WTC11 (cell line): ENCODE measurements at regions not wholly inside any gene's neighbourhood (a gene's known extent, or its start where the extent isn't known, plus 50 kb on each side); places are given as distances from the start of the nearest gene placed in this dataset.

Experiments used
- ATAC-seq: fragments of 200-7000 bp; cut with Tn5 transposase; 2 replicates; pipeline ENCODE4 v1.10.0; 2021; ENCODE audit warnings: mild to moderate bottlenecking, moderate library complexity
- CTCF ChIA-PET: fragments of 300-600 bp; sonication (Branson Sonifier 250); formaldehyde crosslinking; loops from one replicate; lab custom pipeline; 2021; ENCODE audit warnings: antibody characterized with exemption; lab: Charles Lee
- POLR2A ChIA-PET: fragments of 350-600 bp; sonication (Branson Sonifier 250); formaldehyde crosslinking; loops from one replicate; lab custom pipeline; 2021; ENCODE audit warnings: antibody characterized with exemption; lab: Charles Lee
- DNase-seq: peaks from one replicate; pipeline ENCODE4 v3.0.0; 2021; ENCODE audit warnings: low spot score
- H3K27ac Mint-ChIP-seq: 2 replicates; pipeline ENCODE4 v1.8.0; 2021; ENCODE audit warnings: mixed read lengths
- H3K27me3 Mint-ChIP-seq: 2 replicates; pipeline ENCODE4 v1.8.0; 2021; ENCODE audit warnings: low read depth, mild to moderate bottlenecking, moderate library complexity, mixed read lengths
- H3K36me3 Mint-ChIP-seq: 2 replicates; pipeline ENCODE4 v1.8.0; 2021; ENCODE audit warnings: mixed read lengths
- H3K4me1 Mint-ChIP-seq: 2 replicates; pipeline ENCODE4 v1.8.0; 2022; ENCODE audit warnings: mixed read lengths
- H3K4me3 Mint-ChIP-seq: 2 replicates; pipeline ENCODE4 v1.8.0; 2021; ENCODE audit warnings: mild to moderate bottlenecking, moderate library complexity, mixed read lengths
- H3K9me3 Mint-ChIP-seq: 2 replicates; pipeline ENCODE4 v1.8.0; 2021; ENCODE audit warnings: mixed read lengths
- ELF4 ChIP-seq: sonication (generic); formaldehyde crosslinking; IDR thresholded peaks from 2 replicates; pipeline ENCODE4 v1.8.1; 2022; ENCODE audit warnings: low read depth, mild to moderate bottlenecking, moderate library complexity, missing genetic modification reagents
- FOXK1 ChIP-seq: sonication (generic); formaldehyde crosslinking; IDR thresholded peaks from 2 replicates; pipeline ENCODE4 v1.8.0; 2022; ENCODE audit warnings: mild to moderate bottlenecking, moderate library complexity, missing genetic modification reagents
- GABPB1 ChIP-seq: sonication (generic); formaldehyde crosslinking; IDR thresholded peaks from 2 replicates; pipeline ENCODE4 v1.8.1; 2023; ENCODE audit warnings: mild to moderate bottlenecking, missing genetic modification reagents
- GTF2I ChIP-seq: fragments of 250-450 bp; sonication (Bioruptor Pico); conservative IDR thresholded peaks from 2 replicates; pipeline ENCODE4 v1.4.0; 2021; ENCODE audit warnings: mild to moderate bottlenecking
- MYBL2 ChIP-seq: sonication (generic); formaldehyde crosslinking; IDR thresholded peaks from 2 replicates; pipeline ENCODE4 v1.8.1; 2023; ENCODE audit warnings: mild to moderate bottlenecking, moderate library complexity, missing genetic modification reagents
- OVOL2 ChIP-seq: fragments of 250-450 bp; sonication (Bioruptor Pico); IDR thresholded peaks from 2 replicates; pipeline ENCODE4 v1.9.0; 2021; ENCODE audit warnings: mild to moderate bottlenecking, borderline replicate concordance
- PREB ChIP-seq: sonication (generic); formaldehyde crosslinking; IDR thresholded peaks from 2 replicates; pipeline ENCODE4 v1.8.1; 2022; ENCODE audit warnings: mild to moderate bottlenecking, missing genetic modification reagents, moderate library complexity, borderline replicate concordance
- RELA ChIP-seq: sonication (generic); formaldehyde crosslinking; IDR thresholded peaks from 2 replicates; pipeline ENCODE4 v1.8.1; 2022; ENCODE audit warnings: missing genetic modification reagents, mild to moderate bottlenecking, borderline replicate concordance
- SMAD4 ChIP-seq: sonication (generic); formaldehyde crosslinking; IDR thresholded peaks from 2 replicates; pipeline ENCODE4 v1.8.0; 2022; ENCODE audit warnings: mild to moderate bottlenecking, missing genetic modification reagents
- STAT6 ChIP-seq: sonication (generic); formaldehyde crosslinking; conservative IDR thresholded peaks from 2 replicates; pipeline ENCODE4 v1.8.1; 2023; ENCODE audit warnings: mild to moderate bottlenecking, low read depth, missing genetic modification reagents, moderate library complexity
- TP53 ChIP-seq: sonication (generic); formaldehyde crosslinking; IDR thresholded peaks from 2 replicates; pipeline ENCODE4 v1.8.1; 2023; ENCODE audit warnings: mild to moderate bottlenecking, missing genetic modification reagents
- ZBTB43 ChIP-seq: sonication (generic); formaldehyde crosslinking; IDR thresholded peaks from 2 replicates; pipeline ENCODE4 v1.8.1; 2023; ENCODE audit warnings: mild to moderate bottlenecking, missing genetic modification reagents
- ZNF121 ChIP-seq: sonication (generic); formaldehyde crosslinking; IDR thresholded peaks from 2 replicates; pipeline ENCODE4 v1.8.0; 2023; ENCODE audit warnings: missing genetic modification reagents
- ZNF219 ChIP-seq: sonication (generic); formaldehyde crosslinking; IDR thresholded peaks from 2 replicates; pipeline ENCODE4 v1.8.0; 2023; ENCODE audit warnings: missing genetic modification reagents, mild to moderate bottlenecking, borderline replicate concordance
- ZNF396 ChIP-seq: fragments of 250-450 bp; sonication (Bioruptor Pico); IDR thresholded peaks from 2 replicates; pipeline ENCODE4 v1.8.0; 2021; ENCODE audit warnings: mild to moderate bottlenecking, moderate library complexity, borderline replicate concordance
- TF ChIP-seq, protein P1 (sequence below): sonication (generic); formaldehyde crosslinking; IDR thresholded peaks from 2 replicates; pipeline ENCODE4 v1.8.1; 2023; ENCODE audit warnings: mild to moderate bottlenecking, missing genetic modification reagents, borderline replicate concordance
- TF ChIP-seq, protein P2 (sequence below): sonication (generic); formaldehyde crosslinking; IDR thresholded peaks from 2 replicates; pipeline ENCODE4 v1.8.0; 2022; ENCODE audit warnings: missing genetic modification reagents

DNA sequence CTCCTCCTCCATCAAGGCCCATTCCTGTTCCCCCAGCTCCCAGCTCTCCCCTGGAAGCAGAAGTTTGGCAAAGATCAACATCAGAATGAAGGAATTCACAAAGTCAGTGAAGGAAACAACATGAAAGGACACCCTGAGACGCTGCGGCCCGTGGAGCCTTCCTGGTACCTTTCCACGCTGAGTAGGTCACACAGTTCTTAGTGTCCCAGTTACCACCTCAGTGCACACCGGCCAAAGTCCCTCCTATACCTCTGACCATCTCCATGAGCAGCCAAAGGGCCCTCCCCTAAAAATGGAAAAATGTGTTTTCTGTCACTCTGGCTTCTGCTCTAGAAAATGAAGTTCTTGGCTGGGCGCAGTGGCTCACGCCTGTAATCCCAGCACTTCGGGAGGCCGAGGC lies 191.6 kb upstream of the AGAP1 start:
- Mint-ChIP-seq H3K36me3 (peaks cover 4% of the 10 kb centered on the region; the same call in 1 of the 2 replicates), H3K4me3 (no peak overlapping the region), H3K27ac (no peak overlapping the region), H3K27me3 (peaks cover 3% of the 10 kb centered on the region; the same call in 1 of the 2 replicates), H3K9me3 (peaks cover 14% of the 10 kb centered on the region), H3K4me1 (peaks cover 5% of the 10 kb centered on the region; the same call in 1 of the 2 replicates)
- no peak for DNase-seq
- CTCF ChIA-PET = no interaction called here
- POLR2A ChIA-PET = interaction anchor here (0.7 kb wide), 1 partner anchor 79 kb away, joined by 3 read pairs; no protein-coding TSS in a partner anchor
- TF ChIP-seq, protein P1, sequence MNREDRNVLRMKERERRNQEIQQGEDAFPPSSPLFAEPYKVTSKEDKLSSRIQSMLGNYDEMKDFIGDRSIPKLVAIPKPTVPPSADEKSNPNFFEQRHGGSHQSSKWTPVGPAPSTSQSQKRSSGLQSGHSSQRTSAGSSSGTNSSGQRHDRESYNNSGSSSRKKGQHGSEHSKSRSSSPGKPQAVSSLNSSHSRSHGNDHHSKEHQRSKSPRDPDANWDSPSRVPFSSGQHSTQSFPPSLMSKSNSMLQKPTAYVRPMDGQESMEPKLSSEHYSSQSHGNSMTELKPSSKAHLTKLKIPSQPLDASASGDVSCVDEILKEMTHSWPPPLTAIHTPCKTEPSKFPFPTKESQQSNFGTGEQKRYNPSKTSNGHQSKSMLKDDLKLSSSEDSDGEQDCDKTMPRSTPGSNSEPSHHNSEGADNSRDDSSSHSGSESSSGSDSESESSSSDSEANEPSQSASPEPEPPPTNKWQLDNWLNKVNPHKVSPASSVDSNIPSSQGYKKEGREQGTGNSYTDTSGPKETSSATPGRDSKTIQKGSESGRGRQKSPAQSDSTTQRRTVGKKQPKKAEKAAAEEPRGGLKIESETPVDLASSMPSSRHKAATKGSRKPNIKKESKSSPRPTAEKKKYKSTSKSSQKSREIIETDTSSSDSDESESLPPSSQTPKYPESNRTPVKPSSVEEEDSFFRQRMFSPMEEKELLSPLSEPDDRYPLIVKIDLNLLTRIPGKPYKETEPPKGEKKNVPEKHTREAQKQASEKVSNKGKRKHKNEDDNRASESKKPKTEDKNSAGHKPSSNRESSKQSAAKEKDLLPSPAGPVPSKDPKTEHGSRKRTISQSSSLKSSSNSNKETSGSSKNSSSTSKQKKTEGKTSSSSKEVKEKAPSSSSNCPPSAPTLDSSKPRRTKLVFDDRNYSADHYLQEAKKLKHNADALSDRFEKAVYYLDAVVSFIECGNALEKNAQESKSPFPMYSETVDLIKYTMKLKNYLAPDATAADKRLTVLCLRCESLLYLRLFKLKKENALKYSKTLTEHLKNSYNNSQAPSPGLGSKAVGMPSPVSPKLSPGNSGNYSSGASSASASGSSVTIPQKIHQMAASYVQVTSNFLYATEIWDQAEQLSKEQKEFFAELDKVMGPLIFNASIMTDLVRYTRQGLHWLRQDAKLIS = no peak
- TF ChIP-seq OVOL2 (CRISPR knock-in tag) (no peak), ZNF396 (no peak), STAT6 (CRISPR knock-in tag) (no peak), FOXK1 (CRISPR knock-in tag) (no peak), TP53 (CRISPR knock-in tag) (no peak), GTF2I (CRISPR knock-in tag) (no peak), GABPB1 (CRISPR knock-in tag) (no peak), MYBL2 (CRISPR knock-in tag) (no peak), SMAD4 (CRISPR knock-in tag) (no peak), ZNF219 (no peak), RELA (CRISPR knock-in tag) (no peak), ELF4 (CRISPR knock-in tag) (no peak), ZNF121 (no peak), PREB (CRISPR knock-in tag) (no peak)
- TF ChIP-seq, all 79 proteins: peak for 0
- no peak for ATAC-seq

GRCh38 chr2:235303499-235304291 lies 190.1 kb upstream of the AGAP1 start:
- Mint-ChIP-seq H3K9me3 (peaks cover 7% of the 10 kb centered on the region; the same call in 1 of the 2 replicates), H3K4me1 (no peaks in the 10 kb centered on the region), H3K27ac (no peak overlapping the region), H3K27me3 (peaks cover 3% of the 10 kb centered on the region; the same call in 1 of the 2 replicates), H3K36me3 (no peaks in the 10 kb centered on the region), H3K4me3 (no peak overlapping the region)
- TF ChIP-seq ZBTB43 (CRISPR knock-in tag) = no peak
- TF ChIP-seq, protein P2, sequence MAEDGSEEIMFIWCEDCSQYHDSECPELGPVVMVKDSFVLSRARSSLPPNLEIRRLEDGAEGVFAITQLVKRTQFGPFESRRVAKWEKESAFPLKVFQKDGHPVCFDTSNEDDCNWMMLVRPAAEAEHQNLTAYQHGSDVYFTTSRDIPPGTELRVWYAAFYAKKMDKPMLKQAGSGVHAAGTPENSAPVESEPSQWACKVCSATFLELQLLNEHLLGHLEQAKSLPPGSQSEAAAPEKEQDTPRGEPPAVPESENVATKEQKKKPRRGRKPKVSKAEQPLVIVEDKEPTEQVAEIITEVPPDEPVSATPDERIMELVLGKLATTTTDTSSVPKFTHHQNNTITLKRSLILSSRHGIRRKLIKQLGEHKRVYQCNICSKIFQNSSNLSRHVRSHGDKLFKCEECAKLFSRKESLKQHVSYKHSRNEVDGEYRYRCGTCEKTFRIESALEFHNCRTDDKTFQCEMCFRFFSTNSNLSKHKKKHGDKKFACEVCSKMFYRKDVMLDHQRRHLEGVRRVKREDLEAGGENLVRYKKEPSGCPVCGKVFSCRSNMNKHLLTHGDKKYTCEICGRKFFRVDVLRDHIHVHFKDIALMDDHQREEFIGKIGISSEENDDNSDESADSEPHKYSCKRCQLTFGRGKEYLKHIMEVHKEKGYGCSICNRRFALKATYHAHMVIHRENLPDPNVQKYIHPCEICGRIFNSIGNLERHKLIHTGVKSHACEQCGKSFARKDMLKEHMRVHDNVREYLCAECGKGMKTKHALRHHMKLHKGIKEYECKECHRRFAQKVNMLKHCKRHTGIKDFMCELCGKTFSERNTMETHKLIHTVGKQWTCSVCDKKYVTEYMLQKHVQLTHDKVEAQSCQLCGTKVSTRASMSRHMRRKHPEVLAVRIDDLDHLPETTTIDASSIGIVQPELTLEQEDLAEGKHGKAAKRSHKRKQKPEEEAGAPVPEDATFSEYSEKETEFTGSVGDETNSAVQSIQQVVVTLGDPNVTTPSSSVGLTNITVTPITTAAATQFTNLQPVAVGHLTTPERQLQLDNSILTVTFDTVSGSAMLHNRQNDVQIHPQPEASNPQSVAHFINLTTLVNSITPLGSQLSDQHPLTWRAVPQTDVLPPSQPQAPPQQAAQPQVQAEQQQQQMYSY (CRISPR knock-in tag) = peak; percentile 27; the same call in 1 of the 2 replicates
- CTCF ChIA-PET = interaction anchor here (1.8 kb wide), 1 partner anchor 168 kb away, joined by 3 read pairs; no protein-coding TSS in a partner anchor
- peak; percentile 51 for DNase-seq
- POLR2A ChIA-PET = no interaction called here
- ATAC-seq = peak; percentile 58
